GM12892 (cell line): ENCODE measurements at regions not wholly inside any gene's neighbourhood (a gene's known extent, or its start where the extent isn't known, plus 50 kb on each side); places are given as distances from the start of the nearest gene placed in this dataset.

Experiments
- POLR2A ChIP-seq: IDR thresholded peaks from 2 replicates; pipeline ENCODE4 v1.6.1; 2011; ENCODE audit warnings: low read depth, low read length, control low read depth
- POLR2AphosphoS5 ChIP-seq: IDR thresholded peaks from 2 replicates; pipeline ENCODE4 v1.6.1; 2011; ENCODE audit warnings: low read depth, low read length, control low read depth
- TAF1 ChIP-seq: IDR thresholded peaks from 2 replicates; pipeline ENCODE4 v1.6.1; 2011; ENCODE audit warnings: low read depth, mild to moderate bottlenecking, control low read depth, low read length, borderline replicate concordance

DNA sequence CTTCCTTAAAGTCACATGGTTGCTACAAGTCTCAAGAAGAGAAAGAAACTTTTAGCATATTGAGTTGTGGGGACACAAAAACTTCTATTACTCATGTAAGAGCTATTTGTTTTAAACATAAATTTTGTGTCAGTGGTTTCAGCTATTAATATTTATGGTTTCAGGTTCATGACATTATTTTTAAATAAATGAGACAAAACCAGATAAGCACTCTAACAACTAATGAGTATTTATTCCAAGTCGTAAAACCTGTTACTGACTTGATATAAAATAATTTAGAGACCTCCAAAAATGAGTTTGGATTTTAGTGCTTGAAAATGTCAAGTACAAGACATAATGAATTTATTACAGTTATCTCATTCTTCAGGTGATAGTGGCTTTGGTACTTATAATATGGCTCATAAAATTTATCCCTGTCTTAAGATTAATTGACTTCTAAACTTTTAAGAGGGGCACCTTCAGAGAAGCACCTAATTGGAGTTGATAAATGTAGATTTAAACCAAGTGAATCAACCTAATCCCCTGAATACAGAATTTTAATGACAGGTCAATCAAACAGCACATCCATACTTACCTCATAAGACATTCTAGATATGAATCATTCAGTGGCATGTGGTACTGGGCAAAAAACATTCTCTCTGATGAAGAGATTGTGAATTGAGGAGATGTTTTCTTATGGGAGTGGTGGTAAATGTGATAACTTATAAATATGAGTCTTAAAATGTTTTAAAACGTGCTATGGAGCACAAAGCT lies 167.7 kb upstream of the PTGFR start:
- TF ChIP-seq TAF1 (no peak), POLR2A (no peak), POLR2AphosphoS5 (no peak)
